HG03064 (cell line): ENCODE measurements at regions not wholly inside any gene's neighbourhood (a gene's known extent, or its start where the extent isn't known, plus 50 kb on each side); places are given as distances from the start of the nearest gene placed in this dataset.

ENCODE experiments used
- ATAC-seq: cut with Tn5 transposase; IDR thresholded peaks from one replicate; pipeline ENCODE4 v1.9.1; 2021; ENCODE audit warnings: low read depth; ENCODE audit not compliant: unreplicated experiment

- ATAC-seq = no peak
Measured at GRCh38 chr17:77390870-77391269, 250.1 kb downstream of the SEC14L1 start.

- ATAC-seq = no peak
Measured at GRCh38 chr17:77391668-77392375, 251.1 kb downstream of the SEC14L1 start.

- ATAC-seq = no peak
Measured at GRCh38 chr17:77392376-77393273, 251.9 kb downstream of the SEC14L1 start.

- no peak for ATAC-seq
Measured at GRCh38 chr17:77393274-77393600, 252.5 kb downstream of the SEC14L1 start.

GRCh38 chr17:77393867-77394539, 253.2 kb downstream of the SEC14L1 start:
- ATAC-seq = no peak

- ATAC-seq = no peak
Measured at GRCh38 chr17:77394540-77395295, 253.9 kb downstream of the SEC14L1 start.

- ATAC-seq = no peak
Measured at GRCh38 chr17:77395501-77396048, 254.8 kb downstream of the SEC14L1 start.

GRCh38 chr17:77396610-77397009, 255.8 kb downstream of the SEC14L1 start:
- no peak for ATAC-seq

- no peak for ATAC-seq
Measured at GRCh38 chr17:77398274-77398673, 257.5 kb downstream of the SEC14L1 start.

- no peak for ATAC-seq
Measured at GRCh38 chr17:77399319-77399957, 258.7 kb downstream of the SEC14L1 start.

- ATAC-seq = no peak
Measured at GRCh38 chr17:77400445-77400870, 259.7 kb downstream of the SEC14L1 start.

- no peak for ATAC-seq
Measured at GRCh38 chr17:77402159-77402731, 261.5 kb downstream of the SEC14L1 start.

GRCh38 chr17:77403854-77404253, 263.1 kb downstream of the SEC14L1 start:
- ATAC-seq = no peak

GRCh38 chr17:77404812-77405581, 264.2 kb downstream of the SEC14L1 start:
- ATAC-seq = no peak

- ATAC-seq = no peak
Measured at GRCh38 chr17:77405867-77406732, 265.3 kb downstream of the SEC14L1 start.

- no peak for ATAC-seq
Measured at GRCh38 chr17:77407321-77408277, 266.8 kb downstream of the SEC14L1 start.

GRCh38 chr17:77408284-77408683, 267.5 kb downstream of the SEC14L1 start:
- ATAC-seq = no peak
